H1 (cell line): ENCODE measurements at regions not wholly inside any gene's neighbourhood (a gene's known extent, or its start where the extent isn't known, plus 50 kb on each side); places are given as distances from the start of the nearest gene placed in this dataset.

Experiments
- CTCF ChIA-PET: fragments of 300-600 bp; sonication (Branson Sonifier 250); formaldehyde crosslinking; loops from one replicate; lab custom pipeline; 2021; ENCODE audit not compliant: partially characterized antibody; lab: Charles Lee
- POLR2A ChIA-PET: fragments of 300-600 bp; sonication (Branson Sonifier 250); formaldehyde crosslinking; loops from one replicate; lab custom pipeline; 2021; ENCODE audit warnings: inconsistent platforms; ENCODE audit not compliant: partially characterized antibody; lab: Charles Lee
- DNase-seq, 2 experiments: peaks; one replicate each; pipeline versions ENCODE4 v3.0.0 to v3.0.0-alpha.2; 2010 to 2022; ENCODE audit warnings: low spot score in 2 of 2, low read depth in 1 of 2, mixed read lengths in 1 of 2
- FAIRE-seq: peaks from 2 replicates; lab custom pipeline; 2011; peaks lifted over from hg19 to GRCh38; lab: Jason Lieb, UNC
- H2AFZ ChIP-seq: 2 replicates; pipeline ENCODE4 v1.8.1; 2012; ENCODE audit warnings: low read length, inconsistent platforms
- H2AK5ac ChIP-seq: 2 replicates; pipeline ENCODE4 v1.6.1; 2013; ENCODE audit warnings: low read depth, low read length
- H2BK120ac ChIP-seq: replicated peaks from 2 replicates; pipeline ENCODE3; 2013; ENCODE audit warnings: low read depth, low read length, inconsistent platforms
- H2BK12ac ChIP-seq: 2 replicates; pipeline ENCODE4 v1.6.1; 2013; ENCODE audit warnings: low read depth, low read length
- H2BK15ac ChIP-seq: 2 replicates; pipeline ENCODE4 v1.6.1; 2013; ENCODE audit warnings: low read length
- H2BK20ac ChIP-seq: 2 replicates; pipeline ENCODE4 v1.6.1; 2013; ENCODE audit warnings: low read length
- H2BK5ac ChIP-seq: 2 replicates; pipeline ENCODE4 v1.6.1; 2013; ENCODE audit warnings: low read depth, low read length
- H3K14ac ChIP-seq: 2 replicates; pipeline ENCODE4 v1.6.1; 2013; ENCODE audit warnings: inconsistent platforms; ENCODE audit not compliant: insufficient read length
- H3K18ac ChIP-seq: 2 replicates; pipeline ENCODE4 v1.6.1; 2013; ENCODE audit warnings: low read length; ENCODE audit errors: extremely low read depth
- H3K23ac ChIP-seq: 2 replicates; pipeline ENCODE4 v1.6.1; 2013; ENCODE audit warnings: inconsistent platforms; ENCODE audit not compliant: insufficient read length
- H3K23me2 ChIP-seq: 2 replicates; pipeline ENCODE4 v1.6.1; 2013; ENCODE audit warnings: low read depth, low read length
- H3K27ac ChIP-seq: 2 replicates; pipeline ENCODE4 v1.6.1; 2011; ENCODE audit warnings: low read depth, low read length, inconsistent platforms
- H3K27me3 ChIP-seq, 4 experiments: replicated peaks in 1 of 4; 1 replicate in 1 of 4; 2 replicates in 3 of 4; pipeline versions ENCODE4 v1.6.1 to v1.8.1; 2011 to 2013; ENCODE audit warnings: low read length in 3 of 4, mild to moderate bottlenecking in 3 of 4, inconsistent platforms in 2 of 4, mixed read lengths in 2 of 4, moderate library complexity in 1 of 4; ENCODE audit not compliant: control insufficient read depth in 3 of 4, insufficient read depth in 3 of 4; ENCODE audit errors: extremely low read depth in 1 of 4
- H3K36me3 ChIP-seq, 4 experiments: 2 replicates each; pipeline versions ENCODE4 v1.6.1 to v1.8.1; 2011 to 2013; ENCODE audit warnings: mild to moderate bottlenecking in 4 of 4, low read length in 3 of 4, moderate library complexity in 2 of 4, control low read depth in 1 of 4, inconsistent platforms in 1 of 4; ENCODE audit not compliant: insufficient read depth in 4 of 4, control insufficient read depth in 2 of 4
- H3K4ac ChIP-seq: replicated peaks from 2 replicates; pipeline ENCODE3; 2013; ENCODE audit warnings: low read length, low read depth, mixed read lengths, inconsistent platforms; ENCODE audit not compliant: insufficient read length
- H3K4me1 ChIP-seq, 4 experiments: replicated peaks in 1 of 4; 1 replicate in 1 of 4; 2 replicates in 3 of 4; pipeline versions ENCODE4 v1.6.1 to v1.8.1; 2011 to 2013; ENCODE audit warnings: low read length in 3 of 4, inconsistent platforms in 2 of 4, mixed read lengths in 1 of 4; ENCODE audit not compliant: insufficient read depth in 4 of 4, control insufficient read depth in 3 of 4
- H3K4me2 ChIP-seq, 2 experiments: 2 replicates each; pipeline versions ENCODE4 v1.6.1 to v1.8.1; 2011 to 2013; ENCODE audit warnings: low read depth in 2 of 2, low read length in 2 of 2, control low read depth in 1 of 2, inconsistent platforms in 1 of 2, mild to moderate bottlenecking in 1 of 2; ENCODE audit not compliant: insufficient read depth in 1 of 2
- H3K4me3 ChIP-seq, 4 experiments: fragments of 200-600, 300-600 bp in 1 of 4; sonication (generic), shearing (Covaris generic), sonication (Bioruptor Twin) in 1 of 4; 2 replicates each; pipeline versions ENCODE4 v1.5.1 to v1.8.1; 2011 to 2016; ENCODE audit warnings: low read length in 4 of 4, low read depth in 3 of 4, control low read depth in 2 of 4, inconsistent platforms in 2 of 4, mild to moderate bottlenecking in 2 of 4, mixed read lengths in 1 of 4, moderate library complexity in 1 of 4; ENCODE audit not compliant: insufficient read depth in 2 of 4; ENCODE audit errors: extremely low read depth in 1 of 4
- H3K56ac ChIP-seq: replicated peaks from 2 replicates; pipeline ENCODE3; 2013; ENCODE audit warnings: low read depth, mild to moderate bottlenecking, mixed read lengths, low read length, inconsistent platforms; ENCODE audit not compliant: insufficient read length
- H3K79me1 ChIP-seq: 2 replicates; pipeline ENCODE4 v1.6.1; 2013; ENCODE audit warnings: low read depth, low read length, control low read depth
- H3K79me2 ChIP-seq, 2 experiments: 2 replicates each; pipeline versions ENCODE4 v1.6.1 to v1.8.1; 2012 to 2013; ENCODE audit warnings: low read length in 2 of 2, mild to moderate bottlenecking in 2 of 2, inconsistent platforms in 1 of 2; ENCODE audit not compliant: insufficient read depth in 2 of 2, control insufficient read depth in 1 of 2
- H3K9ac ChIP-seq, 4 experiments: replicated peaks in 1 of 4; 1 replicate in 1 of 4; 2 replicates in 3 of 4; pipeline versions ENCODE4 v1.6.1 to v1.8.1; 2011 to 2013; ENCODE audit warnings: low read depth in 3 of 4, low read length in 3 of 4, control low read depth in 2 of 4, mild to moderate bottlenecking in 2 of 4, moderate library complexity in 2 of 4, inconsistent platforms in 1 of 4; ENCODE audit errors: extremely low read depth in 1 of 4
- H3K9me3 ChIP-seq, 2 experiments: 2 replicates each; pipeline versions ENCODE4 v1.6.1 to v1.8.1; 2012 to 2013; ENCODE audit warnings: mild to moderate bottlenecking in 2 of 2, moderate library complexity in 2 of 2, control low read depth in 1 of 2, inconsistent platforms in 1 of 2, low read depth in 1 of 2, low read length in 1 of 2, mixed read lengths in 1 of 2; ENCODE audit not compliant: insufficient read depth in 2 of 2
- H4K20me1 ChIP-seq, 2 experiments: replicated peaks in 1 of 2; 2 replicates each; pipeline versions ENCODE3 to v1.8.1; 2011 to 2013; ENCODE audit warnings: inconsistent platforms in 2 of 2, low read length in 2 of 2, mild to moderate bottlenecking in 1 of 2; ENCODE audit not compliant: insufficient read depth in 2 of 2, control insufficient read depth in 1 of 2
- H4K5ac ChIP-seq: 2 replicates; pipeline ENCODE4 v1.6.1; 2013; ENCODE audit warnings: low read length, low read depth, mixed read lengths, inconsistent platforms; ENCODE audit not compliant: insufficient read length
- H4K8ac ChIP-seq: 2 replicates; pipeline ENCODE4 v1.8.0; 2013; ENCODE audit warnings: mild to moderate bottlenecking, moderate library complexity, low read length, inconsistent platforms; ENCODE audit not compliant: insufficient read depth; ENCODE audit errors: extremely low read depth
- H4K91ac ChIP-seq: replicated peaks from 2 replicates; pipeline ENCODE3; 2013; ENCODE audit warnings: low read length, mixed read lengths, inconsistent platforms; ENCODE audit not compliant: insufficient read length
- ASH2L ChIP-seq: fragments of 200-600, 300-600 bp; sonication (generic); IDR thresholded peaks from one replicate; pipeline ENCODE4 v1.7.1; 2017; ENCODE audit warnings: low read length
- CTCF ChIP-seq, 3 experiments: IDR thresholded peaks; 1 replicate in 2 of 3; 2 replicates in 1 of 3; pipeline versions ENCODE4 v1.5.1 to v1.6.1; 2011; ENCODE audit warnings: low read length in 3 of 3, mild to moderate bottlenecking in 3 of 3, inconsistent platforms in 2 of 3, low read depth in 1 of 3, moderate library complexity in 1 of 3; ENCODE audit not compliant: insufficient read depth in 1 of 3; ENCODE audit errors: control extremely low read depth in 1 of 3
- GABPA ChIP-seq: IDR thresholded peaks from 2 replicates; pipeline ENCODE4 v1.6.1; 2011; ENCODE audit warnings: mild to moderate bottlenecking, low read length, moderate library complexity, borderline replicate concordance; ENCODE audit not compliant: insufficient read depth
- RAD21 ChIP-seq, 2 experiments: IDR thresholded peaks in 1 of 2; conservative IDR thresholded peaks in 1 of 2; 2 replicates each; pipeline ENCODE4 v1.6.1; 2011; ENCODE audit warnings: low read depth in 2 of 2, low read length in 2 of 2, improper control_type of control experiment in 1 of 2, inconsistent platforms in 1 of 2, mild to moderate bottlenecking in 1 of 2, moderate library complexity in 1 of 2
- SIRT6 ChIP-seq: IDR thresholded peaks from one replicate; pipeline ENCODE4 v1.7.1; 2012; ENCODE audit warnings: low read length, inconsistent platforms
- SIX5 ChIP-seq: IDR thresholded peaks from 2 replicates; pipeline ENCODE4 v1.6.1; 2011; ENCODE audit warnings: mild to moderate bottlenecking, low read depth, low read length
- TAF1 ChIP-seq: IDR thresholded peaks from 2 replicates; pipeline ENCODE4 v1.6.1; 2011; ENCODE audit warnings: mild to moderate bottlenecking, low read depth, low read length
- WGBS, 2 experiments: shearing (Covaris generic) in 1 of 2; methylation state at CpG; one replicate each; pipeline versions ENCODE4 v1.1.6 to v1.1.7; 2013 to 2015; ENCODE audit warnings: low lambda C conversion rate in 2 of 2, mixed read lengths in 2 of 2, inconsistent platforms in 1 of 2, low coverage in 1 of 2, missing lambda C conversion rate in 1 of 2; ENCODE audit not compliant: insufficient replicate concordance in 2 of 2, insufficient coverage in 1 of 2, insufficient read length in 1 of 2; ENCODE audit errors: extremely low coverage in 1 of 2, missing lambda C conversion rate in 1 of 2; 5-methylcytosine and 5-hydroxymethylcytosine counted together

GRCh38 chr2:60641811-60642788 lies 88.6 kb upstream of the BCL11A start:
- Histone ChIP-seq H3K18ac (no peak overlapping the region), H3K27me3 (no peaks in the 10 kb centered on the region; a peak in 1 of 7 replicates), H3K56ac (no peak overlapping the region), H4K5ac (no peak overlapping the region), H3K4me1 (no peaks in the 10 kb centered on the region), H4K91ac (no peak overlapping the region), H3K27ac (no peak overlapping the region), H3K36me3 (no peaks in the 10 kb centered on the region), H4K8ac (no peak overlapping the region), H2AFZ (no peak overlapping the region), H3K9me3 (no peaks in the 10 kb centered on the region), H3K23me2 (no peaks in the 10 kb centered on the region), H2AK5ac (no peak overlapping the region), H3K4me2 (no peak overlapping the region), H3K4ac (no peak overlapping the region), H2BK20ac (no peak overlapping the region), H2BK120ac (no peak overlapping the region), H3K9ac (no peak overlapping the region), H2BK12ac (no peak overlapping the region), H3K79me2 (no peaks in the 10 kb centered on the region), H4K20me1 (no peaks in the 10 kb centered on the region), H2BK15ac (no peak overlapping the region), H3K79me1 (no peaks in the 10 kb centered on the region), H3K14ac (no peak overlapping the region), H2BK5ac (no peak overlapping the region), H3K4me3 (no peak overlapping the region), H3K23ac (no peak overlapping the region)
- WGBS, 2 experiments = 69% methylated on average over 6 of the region's 6 CpGs; no CpG with 5 or more reads in 1 of the 2 experiments
- DNase-seq = peak in 1 of 2 experiments; percentile 47
- peak; percentile 76 for FAIRE-seq
- TF ChIP-seq TAF1 (no peak), ASH2L (no peak), RAD21 (IDR thresholded peaks at IDR 0.05 in 1 of 2, conservative IDR thresholded peaks at IDR 0.05 in 1 of 2; ENCODE audit: low read depth in 2 of 2, low read length in 2 of 2) (peak; percentile 28 to 40; a peak in 3 of 4 replicates), CTCF (IDR thresholded peaks at IDR 0.05; ENCODE audit: control extremely low read depth in 1 of 3, insufficient read depth in 1 of 3, low read depth in 1 of 3, low read length in 3 of 3) (peak; percentile 27 to 57 (median 57)), SIRT6 (no peak), SIX5 (no peak), GABPA (no peak)
- CTCF ChIA-PET = interaction anchor here (0.6 to 4.9 kb wide), 31 partner anchors 9 to 1922 kb away, joined by 3 to 26 read pairs (median 4); no protein-coding TSS in a partner anchor
- POLR2A ChIA-PET = no interaction called here
